Activated T-helper 17 cell treated with anti-CD3 and anti-CD28 coated beads, Interleukin-2, amount 50 U/mL, for 72 hours (primary cell): ENCODE measurements at regions not wholly inside any gene's neighbourhood (a gene's known extent, or its start where the extent isn't known, plus 50 kb on each side); places are given as distances from the start of the nearest gene placed in this dataset.

Experiments
- ATAC-seq: fragments of 150-1000 bp; cut with Tn5 transposase; replicated peaks from 2 replicates; pipeline ENCODE4 v1.10.0; 2021; ENCODE audit warnings: mild to moderate bottlenecking, moderate library complexity
- H3K27ac Mint-ChIP-seq: one replicate; pipeline ENCODE4 v1.8.0; 2022; ENCODE audit warnings: mixed read lengths
- H3K27me3 Mint-ChIP-seq: one replicate; pipeline ENCODE4 v1.8.0; 2022; ENCODE audit warnings: mixed read lengths
- H3K36me3 Mint-ChIP-seq: one replicate; pipeline ENCODE4 v1.8.0; 2022; ENCODE audit warnings: low read depth, mild to moderate bottlenecking, mixed read lengths
- H3K4me1 Mint-ChIP-seq: one replicate; pipeline ENCODE4 v1.8.0; 2022; ENCODE audit warnings: mixed read lengths
- H3K4me3 Mint-ChIP-seq: one replicate; pipeline ENCODE4 v1.8.0; 2022; ENCODE audit warnings: mild to moderate bottlenecking, mixed read lengths
- H3K9me3 Mint-ChIP-seq: one replicate; pipeline ENCODE4 v1.8.0; 2022; ENCODE audit warnings: mixed read lengths

GRCh38 chr3:127371334-127371733, 83.5 kb upstream of the PRR20G start:
- no peak overlapping the region for H3K4me3 Mint-ChIP-seq
- H3K27me3 Mint-ChIP-seq = peaks cover 20% of the 10 kb centered on the region
- H3K36me3 Mint-ChIP-seq = no peaks in the 10 kb centered on the region
- ATAC-seq = no peak
- no peak overlapping the region for H3K27ac Mint-ChIP-seq
- no peaks in the 10 kb centered on the region for H3K9me3 Mint-ChIP-seq
- no peaks in the 10 kb centered on the region for H3K4me1 Mint-ChIP-seq

GRCh38 chr3:127370906-127371305, 83.1 kb upstream of the PRR20G start:
- Mint-ChIP-seq H3K9me3 (no peaks in the 10 kb centered on the region), H3K27ac (no peak overlapping the region), H3K4me3 (no peak overlapping the region), H3K27me3 (peaks cover 22% of the 10 kb centered on the region), H3K36me3 (no peaks in the 10 kb centered on the region), H3K4me1 (no peaks in the 10 kb centered on the region)
- ATAC-seq = no peak

- Mint-ChIP-seq H3K27ac (no peak overlapping the region), H3K4me1 (no peaks in the 10 kb centered on the region), H3K4me3 (no peak overlapping the region), H3K9me3 (no peaks in the 10 kb centered on the region), H3K36me3 (no peaks in the 10 kb centered on the region), H3K27me3 (peaks cover 22% of the 10 kb centered on the region)
- ATAC-seq = no peak
These were observed 81.6 kb upstream of the PRR20G start for GRCh38 chr3:127369356-127369935.

GRCh38 chr3:127368186-127369032, 80.6 kb upstream of the PRR20G start:
- H3K27ac Mint-ChIP-seq = no peak overlapping the region
- H3K9me3 Mint-ChIP-seq = no peaks in the 10 kb centered on the region
- peaks cover 22% of the 10 kb centered on the region for H3K27me3 Mint-ChIP-seq
- no peak for ATAC-seq
- H3K4me3 Mint-ChIP-seq = no peak overlapping the region
- no peaks in the 10 kb centered on the region for H3K36me3 Mint-ChIP-seq
- no peaks in the 10 kb centered on the region for H3K4me1 Mint-ChIP-seq

GRCh38 chr3:127367593-127367992, 79.7 kb upstream of the PRR20G start:
- no peak for ATAC-seq
- no peak overlapping the region for H3K27ac Mint-ChIP-seq
- H3K4me3 Mint-ChIP-seq = no peak overlapping the region
- H3K9me3 Mint-ChIP-seq = no peaks in the 10 kb centered on the region
- no peaks in the 10 kb centered on the region for H3K36me3 Mint-ChIP-seq
- no peaks in the 10 kb centered on the region for H3K4me1 Mint-ChIP-seq
- peaks cover 22% of the 10 kb centered on the region for H3K27me3 Mint-ChIP-seq

GRCh38 chr3:127366383-127366782, 78.5 kb upstream of the PRR20G start:
- Mint-ChIP-seq H3K4me3 (no peak overlapping the region), H3K36me3 (no peaks in the 10 kb centered on the region)

GRCh38 chr3:127365163-127365798, 77.4 kb upstream of the PRR20G start:
- Mint-ChIP-seq H3K9me3 (no peaks in the 10 kb centered on the region), H3K27me3 (peaks cover 16% of the 10 kb centered on the region), H3K4me1 (no peaks in the 10 kb centered on the region), H3K4me3 (no peak overlapping the region), H3K27ac (no peak overlapping the region), H3K36me3 (no peaks in the 10 kb centered on the region)
- no peak for ATAC-seq

More at GRCh38 chr3:127366383-127366782, 78.5 kb upstream of the PRR20G start:
- Mint-ChIP-seq H3K4me1 (no peaks in the 10 kb centered on the region), H3K27ac (no peak overlapping the region), H3K27me3 (peaks cover 17% of the 10 kb centered on the region), H3K9me3 (no peaks in the 10 kb centered on the region)
- ATAC-seq = no peak

GRCh38 chr3:127363891-127364290, 76.0 kb upstream of the PRR20G start:
- ATAC-seq = no peak
- Mint-ChIP-seq H3K9me3 (no peaks in the 10 kb centered on the region), H3K4me1 (no peaks in the 10 kb centered on the region), H3K27me3 (peaks cover 13% of the 10 kb centered on the region), H3K36me3 (no peaks in the 10 kb centered on the region), H3K4me3 (no peak overlapping the region), H3K27ac (no peak overlapping the region)

GRCh38 chr3:127363171-127363570, 75.3 kb upstream of the PRR20G start:
- peaks cover 5% of the 10 kb centered on the region for H3K9me3 Mint-ChIP-seq
- no peak for ATAC-seq
- no peak overlapping the region for H3K4me3 Mint-ChIP-seq

GRCh38 chr3:127360647-127361046, 72.8 kb upstream of the PRR20G start:
- Mint-ChIP-seq H3K27ac (no peak overlapping the region), H3K4me3 (no peak overlapping the region), H3K4me1 (no peaks in the 10 kb centered on the region), H3K9me3 (peaks cover 5% of the 10 kb centered on the region), H3K36me3 (no peaks in the 10 kb centered on the region), H3K27me3 (peaks cover 4% of the 10 kb centered on the region)
- no peak for ATAC-seq

More at GRCh38 chr3:127363171-127363570, 75.3 kb upstream of the PRR20G start:
- Mint-ChIP-seq H3K36me3 (no peaks in the 10 kb centered on the region), H3K4me1 (no peaks in the 10 kb centered on the region), H3K27ac (no peak overlapping the region), H3K27me3 (peaks cover 15% of the 10 kb centered on the region)

- Mint-ChIP-seq H3K4me1 (no peaks in the 10 kb centered on the region), H3K9me3 (peaks cover 5% of the 10 kb centered on the region), H3K4me3 (no peak overlapping the region), H3K36me3 (no peaks in the 10 kb centered on the region), H3K27ac (no peak overlapping the region), H3K27me3 (peaks cover 4% of the 10 kb centered on the region)
- ATAC-seq = no peak
These were observed 70.8 kb upstream of the PRR20G start for GRCh38 chr3:127358641-127359040.

- H3K4me3 Mint-ChIP-seq = no peak overlapping the region
- H3K27me3 Mint-ChIP-seq = peaks cover 8% of the 10 kb centered on the region
- no peak overlapping the region for H3K27ac Mint-ChIP-seq
These were observed 68.5 kb upstream of the PRR20G start for GRCh38 chr3:127356381-127356780.

GRCh38 chr3:127354761-127355160, 66.9 kb upstream of the PRR20G start:
- no peak for ATAC-seq
- Mint-ChIP-seq H3K36me3 (no peaks in the 10 kb centered on the region), H3K27ac (no peak overlapping the region), H3K4me1 (no peaks in the 10 kb centered on the region), H3K9me3 (peaks cover 5% of the 10 kb centered on the region), H3K4me3 (no peak overlapping the region), H3K27me3 (peaks cover 13% of the 10 kb centered on the region)

More at GRCh38 chr3:127356381-127356780, 68.5 kb upstream of the PRR20G start:
- Mint-ChIP-seq H3K9me3 (peaks cover 5% of the 10 kb centered on the region), H3K36me3 (no peaks in the 10 kb centered on the region), H3K4me1 (no peaks in the 10 kb centered on the region)
- no peak for ATAC-seq

- no peaks in the 10 kb centered on the region for H3K9me3 Mint-ChIP-seq
- ATAC-seq = no peak
- no peak overlapping the region for H3K27ac Mint-ChIP-seq
- H3K27me3 Mint-ChIP-seq = peaks cover 19% of the 10 kb centered on the region
- H3K4me1 Mint-ChIP-seq = no peaks in the 10 kb centered on the region
- no peaks in the 10 kb centered on the region for H3K36me3 Mint-ChIP-seq
- no peak overlapping the region for H3K4me3 Mint-ChIP-seq
These were observed 64.8 kb upstream of the PRR20G start for GRCh38 chr3:127352612-127353011.
